Sigmoid colon (tissue), 6 donors: ENCODE measurements at regions not wholly inside any gene's neighbourhood (a gene's known extent, or its start where the extent isn't known, plus 50 kb on each side); places are given as distances from the start of the nearest gene placed in this dataset.

ENCODE experiments used
- DNase-seq: peaks from one replicate; pipeline ENCODE4 v3.0.0-alpha.2; 2019
- H3K27ac ChIP-seq, 4 donors: fragments of 200-600 bp; sonication (generic); one replicate each; pipeline ENCODE4 v1.5.1; 2016 to 2019; ENCODE audit warnings: mild to moderate bottlenecking in 1 of 4
- H3K27me3 ChIP-seq, 3 donors: fragments of 200-600 bp; sonication (generic); one replicate each; pipeline ENCODE4 v1.5.1; 2019; ENCODE audit warnings: mild to moderate bottlenecking in 1 of 3
- H3K36me3 ChIP-seq, 4 donors: fragments of 200-600 bp; sonication (generic); one replicate each; pipeline ENCODE4 v1.5.1; 2016 to 2019
- H3K4me1 ChIP-seq, 4 donors: fragments of 200-600 bp; sonication (generic); one replicate each; pipeline ENCODE4 v1.5.1; 2017 to 2019
- H3K4me3 ChIP-seq, 4 donors: fragments of 200-600 bp; sonication (generic); one replicate each; pipeline ENCODE4 v1.5.1; 2017 to 2019; ENCODE audit warnings: mild to moderate bottlenecking in 2 of 4, moderate library complexity in 1 of 4
- H3K9me3 ChIP-seq, 4 donors: fragments of 200-600 bp in 3 of 4; sonication (generic) in 3 of 4; one replicate each; pipeline versions ENCODE4 v1.5.1 to v1.6.1; 2013 to 2019
- EP300 ChIP-seq, 4 donors: sonication (generic); formaldehyde crosslinking; IDR thresholded peaks; one replicate each; pipeline ENCODE4 v1.6.1; 2017; ENCODE audit warnings: antibody characterized with exemption in 4 of 4
- POLR2A ChIP-seq, 2 donors: fragments of 450-650 bp; IDR thresholded peaks; one replicate each; pipeline ENCODE4 v1.6.1; 2016; ENCODE audit warnings: antibody characterized with exemption in 2 of 2, mild to moderate bottlenecking in 2 of 2, moderate library complexity in 2 of 2
- POLR2AphosphoS5 ChIP-seq, 4 donors: sonication (generic); formaldehyde crosslinking; IDR thresholded peaks; one replicate each; pipeline ENCODE4 v1.6.1; 2017; ENCODE audit warnings: antibody characterized with exemption in 4 of 4
- WGBS, 2 donors: extraction: QIAGEN DNeasy Blood & Tissue Kit; methylation state at CpG; one replicate each; pipeline ENCODE4 v1.1.7; 2013; 5-methylcytosine and 5-hydroxymethylcytosine counted together
- intact Hi-C: fragments of 100-400 bp; cut with DNase I; formaldehyde crosslinking; loops from one replicate; pipeline ENCODE4 v1.15.1; 2023
- TF ChIP-seq, protein P1 (sequence below), 4 experiments: fragments of 450-650 bp in 3 of 4; fragments of 200-600 bp in 1 of 4; IDR thresholded peaks; one replicate each; pipeline ENCODE4 v1.5.1; 2016 to 2019; ENCODE audit warnings: antibody characterized with exemption in 4 of 4, mild to moderate bottlenecking in 3 of 4, moderate library complexity in 2 of 4
- donor health status: healthy with polysubstance abuse.
- donor health status: healthy.

- no peak overlapping the region for H3K27ac ChIP-seq
- no peak for DNase-seq
- 76 to 83% methylated on average over 8 of the region's 8 CpGs for WGBS, 2 donors
- no peaks in the 10 kb centered on the region for H3K27me3 ChIP-seq
- H3K4me1 ChIP-seq: peaks cover 0 to 3% (median 0%) of the 10 kb centered on the region in 4 donors
- no peaks in the 10 kb centered on the region for H3K36me3 ChIP-seq
- no peaks in the 10 kb centered on the region for H3K9me3 ChIP-seq
- TF ChIP-seq POLR2A (IDR thresholded peaks at IDR 0.05) (no peak), EP300 (IDR thresholded peaks at IDR 0.05) (no peak), POLR2AphosphoS5 (IDR thresholded peaks at IDR 0.05) (no peak)
- TF ChIP-seq, protein P1, sequence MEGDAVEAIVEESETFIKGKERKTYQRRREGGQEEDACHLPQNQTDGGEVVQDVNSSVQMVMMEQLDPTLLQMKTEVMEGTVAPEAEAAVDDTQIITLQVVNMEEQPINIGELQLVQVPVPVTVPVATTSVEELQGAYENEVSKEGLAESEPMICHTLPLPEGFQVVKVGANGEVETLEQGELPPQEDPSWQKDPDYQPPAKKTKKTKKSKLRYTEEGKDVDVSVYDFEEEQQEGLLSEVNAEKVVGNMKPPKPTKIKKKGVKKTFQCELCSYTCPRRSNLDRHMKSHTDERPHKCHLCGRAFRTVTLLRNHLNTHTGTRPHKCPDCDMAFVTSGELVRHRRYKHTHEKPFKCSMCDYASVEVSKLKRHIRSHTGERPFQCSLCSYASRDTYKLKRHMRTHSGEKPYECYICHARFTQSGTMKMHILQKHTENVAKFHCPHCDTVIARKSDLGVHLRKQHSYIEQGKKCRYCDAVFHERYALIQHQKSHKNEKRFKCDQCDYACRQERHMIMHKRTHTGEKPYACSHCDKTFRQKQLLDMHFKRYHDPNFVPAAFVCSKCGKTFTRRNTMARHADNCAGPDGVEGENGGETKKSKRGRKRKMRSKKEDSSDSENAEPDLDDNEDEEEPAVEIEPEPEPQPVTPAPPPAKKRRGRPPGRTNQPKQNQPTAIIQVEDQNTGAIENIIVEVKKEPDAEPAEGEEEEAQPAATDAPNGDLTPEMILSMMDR (IDR thresholded peaks at IDR 0.05): no peak
- intact Hi-C loops: no loop called here
- H3K4me3 ChIP-seq: no peak overlapping the region
These were observed 335.5 kb downstream of the COL11A1 start for GRCh38 chr1:102772831-102773230.

DNA sequence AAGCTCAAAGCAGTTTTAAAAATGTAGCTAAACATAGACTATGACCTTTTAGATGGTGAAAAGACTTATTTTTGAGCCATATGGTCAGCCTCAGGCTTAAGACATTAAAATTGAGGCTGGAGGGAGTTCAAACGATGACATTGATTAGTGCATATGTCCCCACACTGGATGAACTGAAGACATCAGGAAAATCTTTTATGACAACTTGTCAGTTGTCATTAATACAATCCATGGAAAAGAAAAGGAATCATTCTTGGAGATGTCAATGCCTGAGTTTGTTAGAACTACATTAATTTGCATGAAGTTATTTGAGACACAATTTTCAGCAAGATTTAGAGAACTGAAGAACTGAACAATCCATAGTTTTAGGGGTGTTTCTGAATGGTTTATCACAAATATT lies 349.9 kb downstream of the COL11A1 start:
- no peak overlapping the region for H3K27ac ChIP-seq
- WGBS, 2 donors: 72 to 76% methylated on average over 1 of the region's 1 CpG
- no peaks in the 10 kb centered on the region for H3K9me3 ChIP-seq
- no peaks in the 10 kb centered on the region for H3K36me3 ChIP-seq
- H3K27me3 ChIP-seq: no peaks in the 10 kb centered on the region
- no peak overlapping the region for H3K4me3 ChIP-seq
- no peaks in the 10 kb centered on the region for H3K4me1 ChIP-seq
- no peak for DNase-seq
- intact Hi-C loops: no loop called here
- TF ChIP-seq POLR2AphosphoS5 (IDR thresholded peaks at IDR 0.05) (no peak), EP300 (IDR thresholded peaks at IDR 0.05) (no peak), POLR2A (IDR thresholded peaks at IDR 0.05) (no peak)
- TF ChIP-seq, protein P1 (IDR thresholded peaks at IDR 0.05): no peak

- TF ChIP-seq, protein P1 (IDR thresholded peaks at IDR 0.05): no peak
- no peak overlapping the region for H3K4me3 ChIP-seq
- 64 to 66% methylated on average over 2 of the region's 2 CpGs for WGBS, 2 donors
- intact Hi-C loops: no loop called here
- no peaks in the 10 kb centered on the region for H3K4me1 ChIP-seq
- H3K27ac ChIP-seq: no peak overlapping the region
- H3K9me3 ChIP-seq: no peaks in the 10 kb centered on the region
- DNase-seq: no peak
- no peaks in the 10 kb centered on the region for H3K36me3 ChIP-seq
- no peaks in the 10 kb centered on the region for H3K27me3 ChIP-seq
These were observed 351.0 kb downstream of the COL11A1 start for GRCh38 chr1:102757363-102757762.

- Histone ChIP-seq H3K9me3 (no peaks in the 10 kb centered on the region), H3K36me3 (no peaks in the 10 kb centered on the region), H3K27me3 (no peaks in the 10 kb centered on the region), H3K4me1 (no peaks in the 10 kb centered on the region), H3K4me3 (no peak overlapping the region), H3K27ac (no peak overlapping the region)
- WGBS, 2 donors: 33 to 58% methylated on average over 2 of the region's 2 CpGs
- intact Hi-C loops: no loop called here
- DNase-seq: no peak
- TF ChIP-seq EP300 (IDR thresholded peaks at IDR 0.05): no peak
- TF ChIP-seq POLR2A (IDR thresholded peaks at IDR 0.05): no peak
- TF ChIP-seq, protein P1 (IDR thresholded peaks at IDR 0.05): no peak
- TF ChIP-seq POLR2AphosphoS5 (IDR thresholded peaks at IDR 0.05): no peak
These were observed 357.2 kb downstream of the COL11A1 start for GRCh38 chr1:102751111-102751510.

GRCh38 chr1:102742426-102742825 lies 365.9 kb downstream of the COL11A1 start:
- no peak for TF ChIP-seq POLR2AphosphoS5 (IDR thresholded peaks at IDR 0.05)
- TF ChIP-seq, protein P1 (IDR thresholded peaks at IDR 0.05): no peak
- no peak for TF ChIP-seq EP300 (IDR thresholded peaks at IDR 0.05)
- TF ChIP-seq POLR2A (IDR thresholded peaks at IDR 0.05): no peak
- H3K4me1 ChIP-seq: no peaks in the 10 kb centered on the region
- WGBS, 2 donors: 64 to 73% methylated on average over 2 of the region's 2 CpGs
- no peak for DNase-seq
- H3K27ac ChIP-seq: no peak overlapping the region
- peaks cover 0 to 1% (median 0%) of the 10 kb centered on the region in 4 donors for H3K9me3 ChIP-seq
- H3K36me3 ChIP-seq: no peaks in the 10 kb centered on the region
- intact Hi-C loops: no loop called here
- H3K27me3 ChIP-seq: no peaks in the 10 kb centered on the region
- H3K4me3 ChIP-seq: no peak overlapping the region
